ENCODE measurements at regions not wholly inside any gene's neighbourhood (a gene's known extent, or its start where the extent isn't known, plus 50 kb on each side); places are given as distances from the start of the nearest gene placed in this dataset.

- DNase-seq (ENCODE audit: low read depth), result no peak
Measured at GRCh38 chr5:124377386-124377785, 369.1 kb downstream of the ZNF608 start.

GRCh38 chr5:124373883-124374282, 372.6 kb downstream of the ZNF608 start:
- no peak for DNase-seq (ENCODE audit: low read depth)

- no peak for DNase-seq (ENCODE audit: low read depth)
Measured at GRCh38 chr5:124372457-124372856, 374.0 kb downstream of the ZNF608 start.

GRCh38 chr5:124371111-124371706, 375.2 kb downstream of the ZNF608 start:
- no peak for DNase-seq (ENCODE audit: low read depth)

- DNase-seq (ENCODE audit: low read depth), result no peak
Measured at GRCh38 chr5:124370601-124371000, 375.8 kb downstream of the ZNF608 start.

- no peak for DNase-seq (ENCODE audit: low read depth)
Measured at GRCh38 chr5:124365361-124365801, 381.1 kb downstream of the ZNF608 start.

GRCh38 chr5:124355928-124356327, 390.5 kb downstream of the ZNF608 start:
- no peak for DNase-seq (ENCODE audit: low read depth)

GRCh38 chr5:124353016-124353415, 393.4 kb downstream of the ZNF608 start:
- no peak for DNase-seq (ENCODE audit: low read depth)

GRCh38 chr5:124352312-124352711, 394.1 kb downstream of the ZNF608 start:
- DNase-seq (ENCODE audit: low read depth), result no peak

- no peak for DNase-seq (ENCODE audit: low read depth)
Measured at GRCh38 chr5:124349931-124350330, 396.5 kb downstream of the ZNF608 start.

GRCh38 chr5:124343451-124343867, 403.0 kb downstream of the ZNF608 start:
- no peak for DNase-seq (ENCODE audit: low read depth)

- no peak for DNase-seq (ENCODE audit: low read depth)
Measured at GRCh38 chr5:124342986-124343385, 403.5 kb downstream of the ZNF608 start.

GRCh38 chr5:124342584-124342983, 403.9 kb downstream of the ZNF608 start:
- DNase-seq (ENCODE audit: low read depth), result no peak

GRCh38 chr5:124342027-124342471, 404.4 kb downstream of the ZNF608 start:
- no peak for DNase-seq (ENCODE audit: low read depth)

- no peak for DNase-seq (ENCODE audit: low read depth)
Measured at GRCh38 chr5:124341066-124341858, 405.2 kb downstream of the ZNF608 start.

GRCh38 chr5:124337996-124338395, 408.4 kb downstream of the ZNF608 start:
- DNase-seq (ENCODE audit: low read depth), result no peak

GRCh38 chr5:124333298-124333979, 413.0 kb downstream of the ZNF608 start:
- no peak for DNase-seq (ENCODE audit: low read depth)

- no peak for DNase-seq (ENCODE audit: low read depth)
Measured at GRCh38 chr5:124332273-124332672, 414.2 kb downstream of the ZNF608 start.

- DNase-seq (ENCODE audit: low read depth), result no peak
Measured at GRCh38 chr5:124330595-124331220, 415.7 kb downstream of the ZNF608 start.

- no peak for DNase-seq (ENCODE audit: low read depth)
Measured at GRCh38 chr5:124328201-124328600, 418.2 kb downstream of the ZNF608 start.

GRCh38 chr5:124318661-124319060, 427.8 kb downstream of the ZNF608 start:
- DNase-seq (ENCODE audit: low read depth), result no peak

- DNase-seq (ENCODE audit: low read depth), result no peak
Measured at GRCh38 chr5:124317451-124317850, 429.0 kb downstream of the ZNF608 start.

Data from T follicular helper cell (primary cell).